DMS79 treated with DMSO at 0.1 percent for 48 hours (cell line): ENCODE measurements at regions not wholly inside any gene's neighbourhood (a gene's known extent, or its start where the extent isn't known, plus 50 kb on each side); places are given as distances from the start of the nearest gene placed in this dataset.

Source experiments
- DNase-seq: peaks from one replicate; lab custom pipeline; 2025; lab: John Stamatoyannopoulos, UW

- no peak for DNase-seq
Measured at GRCh38 chr3:141418751-141419150, 50.4 kb downstream of the ZBTB38 start.

GRCh38 chr3:141419946-141420345, 51.6 kb downstream of the ZBTB38 start:
- DNase-seq: no peak

DNA sequence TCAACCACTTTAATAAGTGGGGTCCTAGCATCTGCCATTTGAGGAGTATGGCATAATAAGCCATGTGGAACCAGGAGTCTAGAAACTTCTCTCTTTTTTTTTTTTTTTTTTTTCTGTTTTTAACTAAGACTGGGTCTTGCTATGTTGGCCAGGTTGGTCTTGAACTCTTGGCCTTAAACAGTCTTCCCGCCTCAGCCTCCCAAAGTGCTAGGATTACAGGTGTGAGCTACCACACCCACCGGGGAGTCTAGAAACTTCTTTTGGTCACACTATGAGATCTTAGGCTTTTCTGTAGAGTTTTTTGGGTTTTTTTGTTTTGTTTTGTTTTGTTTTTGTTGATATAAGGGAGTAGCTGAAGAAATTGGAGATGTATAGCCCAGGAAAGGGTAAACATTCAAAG, 52.9 kb downstream of the ZBTB38 start:
- DNase-seq: no peak

DNA sequence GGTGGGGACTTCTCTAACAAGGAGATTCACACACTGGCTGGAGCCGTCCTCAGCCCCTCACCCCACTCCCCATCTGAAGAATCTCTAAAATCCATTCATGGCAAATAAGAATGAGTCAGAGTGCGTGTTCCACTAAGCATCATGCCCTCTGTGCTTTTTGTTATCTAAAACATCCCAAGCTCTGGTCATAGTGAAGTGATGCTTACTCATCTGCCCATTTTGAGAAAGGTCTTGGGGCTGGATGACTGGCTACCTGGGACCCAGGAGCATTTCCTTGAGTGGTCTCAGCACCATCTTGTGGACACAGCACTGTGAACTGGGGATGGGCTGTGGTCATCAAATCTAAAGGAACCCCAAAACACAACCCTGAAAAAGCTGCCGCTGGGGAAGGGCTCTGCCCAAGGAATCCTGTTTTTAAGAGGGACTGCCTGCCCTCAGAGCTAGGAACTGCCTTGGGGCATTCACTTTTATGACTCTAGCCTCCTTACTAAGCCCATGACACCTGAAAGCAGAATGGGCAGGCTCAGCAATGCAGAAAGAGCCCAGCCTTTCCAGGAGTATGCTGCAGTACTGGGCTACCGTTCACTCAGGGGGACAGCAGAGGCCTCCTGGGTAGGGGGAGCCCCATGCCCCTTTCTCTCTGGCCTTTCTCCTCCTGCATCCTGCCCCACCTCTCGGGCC, 53.5 kb downstream of the ZBTB38 start:
- DNase-seq: no peak

DNA sequence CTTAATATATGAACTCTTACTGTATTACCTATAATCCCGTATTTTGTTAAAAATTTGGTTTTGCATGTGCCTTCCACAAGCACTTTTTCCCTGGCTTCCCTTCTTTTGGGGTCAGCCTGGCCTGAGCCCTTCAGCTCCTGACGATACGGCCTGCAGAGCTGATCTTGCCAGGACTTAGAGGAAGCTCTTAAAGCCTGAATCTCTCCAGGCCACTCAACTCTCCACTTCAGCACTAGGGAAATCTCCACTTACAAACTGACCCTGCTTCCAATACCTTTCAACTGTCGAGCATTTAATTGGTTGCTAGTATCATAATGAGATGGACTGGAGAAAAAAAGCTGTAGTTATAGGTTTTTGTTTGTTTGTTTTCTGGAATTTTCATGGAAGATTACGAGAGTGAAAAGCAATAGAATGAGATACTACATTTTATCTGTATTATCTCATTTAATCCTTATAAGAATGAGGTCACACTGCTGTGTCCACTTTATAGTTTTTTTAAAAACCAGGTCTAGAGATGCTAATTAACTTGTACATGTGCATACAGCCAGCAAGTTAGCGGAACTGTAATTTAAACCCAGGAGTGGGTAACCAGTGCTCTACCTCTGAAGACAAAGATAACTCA, 54.8 kb downstream of the ZBTB38 start:
- peak; percentile 7 for DNase-seq

- no peak for DNase-seq
Measured at GRCh38 chr3:141425523-141426233, 57.4 kb downstream of the ZBTB38 start.

GRCh38 chr3:141426404-141427034, 58.2 kb downstream of the ZBTB38 start:
- no peak for DNase-seq

DNA sequence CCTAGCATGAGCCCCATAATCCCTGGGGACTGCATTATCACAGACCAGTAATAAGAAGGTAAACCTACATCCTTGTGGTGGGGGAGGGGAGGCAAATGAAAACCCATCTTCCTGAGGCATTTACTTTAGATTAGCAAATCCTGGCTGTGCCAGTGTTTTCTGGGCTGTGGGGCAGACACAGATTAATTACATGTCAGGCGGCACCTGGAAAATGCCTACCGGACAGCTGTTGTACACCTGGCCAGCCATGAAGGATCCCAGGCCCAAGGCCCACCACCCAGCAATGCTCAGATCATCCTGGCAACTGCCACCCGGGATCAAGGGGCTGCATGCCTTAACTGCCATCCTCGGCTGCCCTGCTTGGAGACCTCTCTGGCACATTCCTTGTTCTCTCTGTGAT, 59.1 kb upstream of the RASA2 start:
- no peak for DNase-seq

- no peak for DNase-seq
Measured at GRCh38 chr3:141429371-141430035, 57.3 kb upstream of the RASA2 start.

GRCh38 chr3:141430316-141430715, 56.5 kb upstream of the RASA2 start:
- DNase-seq: no peak

DNA sequence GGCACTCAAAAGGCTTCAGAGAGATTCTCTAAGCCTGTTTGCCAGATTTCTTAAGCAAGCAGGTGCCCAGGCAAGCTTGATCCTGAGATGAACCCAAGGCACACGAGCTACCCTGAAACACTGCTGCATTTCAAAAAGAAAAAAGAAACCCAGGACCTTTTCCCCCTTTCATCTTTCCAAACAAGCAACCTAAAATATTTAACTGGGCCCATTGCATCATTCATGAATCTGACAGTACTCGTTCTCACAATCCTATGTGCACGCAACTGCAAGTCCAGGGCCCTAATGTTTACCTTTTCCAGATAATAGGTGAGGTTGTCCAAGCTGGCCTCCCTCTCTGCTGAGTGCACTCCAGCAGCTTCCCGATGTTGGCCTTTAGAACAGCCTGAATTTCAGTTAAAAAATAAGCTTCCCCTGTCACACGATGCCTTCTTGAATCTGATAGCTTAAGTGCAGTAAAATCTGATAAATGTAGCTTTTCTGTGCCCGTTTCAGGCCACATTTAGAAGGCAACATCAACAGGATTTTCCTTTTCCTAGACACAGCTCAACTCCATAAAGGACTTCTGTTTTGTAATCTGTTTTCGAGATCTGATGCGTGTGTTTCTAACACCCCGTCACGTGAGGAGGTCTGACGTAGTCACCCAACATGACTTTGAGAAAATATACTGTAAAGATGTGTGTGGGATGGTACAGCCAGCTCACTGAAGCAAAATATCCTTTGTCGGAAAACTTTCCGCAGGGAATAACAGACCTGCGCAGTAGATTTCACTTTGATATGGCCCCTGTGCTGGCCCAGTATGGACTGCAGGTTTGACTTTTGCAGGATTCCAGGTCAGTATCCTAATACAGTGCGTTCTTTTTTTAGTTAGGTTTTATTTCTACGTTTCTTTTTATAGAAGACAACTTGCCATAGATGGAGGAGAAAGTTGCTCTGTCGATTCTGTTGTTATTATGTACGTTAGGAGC, 55.1 kb upstream of the RASA2 start:
- no peak for DNase-seq

GRCh38 chr3:141432904-141433303, 53.9 kb upstream of the RASA2 start:
- no peak for DNase-seq

DNA sequence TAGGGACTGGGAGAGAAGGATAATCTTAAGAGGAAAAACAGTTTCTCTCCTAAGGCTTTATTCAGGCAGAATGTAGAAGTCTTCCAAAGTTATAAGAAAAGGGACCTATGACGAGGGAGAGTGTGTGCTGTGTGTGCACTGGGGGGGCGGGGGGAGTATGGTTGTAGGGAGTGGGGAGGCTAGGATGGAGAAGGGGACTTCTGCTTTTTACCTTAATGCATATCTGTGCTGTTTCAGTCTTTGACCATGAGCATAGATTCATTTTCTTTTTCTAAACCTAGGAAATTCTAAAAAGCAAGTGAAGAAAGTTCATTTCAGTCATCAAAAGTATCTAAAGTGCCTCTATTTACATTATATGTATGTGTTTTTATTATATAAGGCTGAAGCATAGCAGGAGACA, 52.6 kb upstream of the RASA2 start:
- no peak for DNase-seq

GRCh38 chr3:141436180-141436579, 50.6 kb upstream of the RASA2 start:
- no peak for DNase-seq
